Astrocyte of the cerebellum (primary cell): ENCODE measurements at regions not wholly inside any gene's neighbourhood (a gene's known extent, or its start where the extent isn't known, plus 50 kb on each side); places are given as distances from the start of the nearest gene placed in this dataset.
A peak's percentile ranks its signal among the peaks of the same experiment; 100 is the strongest.

Experiments
- DNase-seq: peaks from one replicate; pipeline ENCODE4 v3.0.0-alpha.2; 2011; ENCODE audit warnings: low read depth
- H3K4me3 ChIP-seq: 2 replicates; pipeline ENCODE4 v1.5.1; 2011; ENCODE audit warnings: mild to moderate bottlenecking, low read depth, low read length, moderate library complexity
- CTCF ChIP-seq: IDR thresholded peaks from 2 replicates; pipeline ENCODE4 v1.5.1; 2012; ENCODE audit warnings: low read length, low read depth, moderate library complexity, mild to moderate bottlenecking; ENCODE audit errors: missing control alignments
- in situ Hi-C: cut with HindIII; loops from 2 replicates; pipeline ENCODE4 v1.10.0; 2017; ENCODE audit warnings: low sequenced_read_pairs

GRCh38 chr3:77772459-77772858 is 732.6 kb downstream of the ROBO2 start:
- no peak overlapping the region for H3K4me3 ChIP-seq
- DNase-seq = no peak
- no peak for TF ChIP-seq CTCF
- in situ Hi-C loops = no loop called here

- in situ Hi-C loops = no loop called here
- TF ChIP-seq CTCF = no peak
- H3K4me3 ChIP-seq = no peak overlapping the region
- no peak for DNase-seq
Measured at GRCh38 chr3:77773084-77773483, 733.2 kb downstream of the ROBO2 start.

- DNase-seq = peak; percentile 8
- in situ Hi-C loops = no loop called here
Measured at GRCh38 chr3:77780278-77780996, 740.5 kb downstream of the ROBO2 start.

GRCh38 chr3:77786216-77786615 is 746.3 kb downstream of the ROBO2 start:
- DNase-seq = no peak
- in situ Hi-C loops = no loop called here
- no peak for TF ChIP-seq CTCF
- H3K4me3 ChIP-seq = no peak overlapping the region

More at GRCh38 chr3:77780278-77780996, 740.5 kb downstream of the ROBO2 start:
- no peak overlapping the region for H3K4me3 ChIP-seq
- TF ChIP-seq CTCF = no peak

- no peak for TF ChIP-seq CTCF
- in situ Hi-C loops = no loop called here
- H3K4me3 ChIP-seq = no peak overlapping the region
- no peak for DNase-seq
Measured at GRCh38 chr3:77795013-77795412, 755.1 kb downstream of the ROBO2 start.

- no peak for DNase-seq
- in situ Hi-C loops = no loop called here
- no peak for TF ChIP-seq CTCF
- H3K4me3 ChIP-seq = no peak overlapping the region
Measured at GRCh38 chr3:77799278-77799677, 759.4 kb downstream of the ROBO2 start.

GRCh38 chr3:77800893-77801292 is 761.0 kb downstream of the ROBO2 start:
- no peak overlapping the region for H3K4me3 ChIP-seq
- DNase-seq = no peak
- no peak for TF ChIP-seq CTCF
- in situ Hi-C loops = no loop called here
